HEK293 (cell line): ENCODE measurements at regions not wholly inside any gene's neighbourhood (a gene's known extent, or its start where the extent isn't known, plus 50 kb on each side); places are given as distances from the start of the nearest gene placed in this dataset.

ENCODE experiments used
- CTCF ChIA-PET: fragments of 350-600 bp; formaldehyde crosslinking; extraction: SDS; loops from one replicate; lab custom pipeline; 2021; ENCODE audit warnings: antibody characterized with exemption; lab: Yijun Ruan, JAX
- POLR2A ChIA-PET: fragments of 300-600 bp; formaldehyde crosslinking; extraction: SDS; loops from one replicate; lab custom pipeline; 2020; ENCODE audit warnings: antibody characterized with exemption, inconsistent platforms; lab: Yijun Ruan, JAX
- H3K27ac ChIP-seq: fragments of 200-500 bp; sonication (Bioruptor generic); 2 replicates; pipeline ENCODE4 v1.5.1; 2014; ENCODE audit warnings: low read depth, low read length, control low read depth, inconsistent platforms; ENCODE audit errors: extremely low read depth
- H3K36me3 ChIP-seq, 2 experiments: fragments of 200-500 bp in 1 of 2; sonication (Bioruptor generic) in 1 of 2; 1 replicate in 1 of 2; 2 replicates in 1 of 2; pipeline ENCODE4 v1.5.1; 2014 to 2017; ENCODE audit warnings: inconsistent platforms in 2 of 2, low read length in 2 of 2; ENCODE audit not compliant: control insufficient read depth in 2 of 2, insufficient read depth in 1 of 2
- H3K4me1 ChIP-seq: fragments of 200-500 bp; sonication (Bioruptor generic); 2 replicates; pipeline ENCODE4 v1.5.1; 2014; ENCODE audit warnings: mild to moderate bottlenecking, low read length, inconsistent platforms; ENCODE audit not compliant: control insufficient read depth, insufficient read depth
- H3K4me3 ChIP-seq: 2 replicates; pipeline ENCODE4 v1.5.1; 2011; ENCODE audit warnings: low read depth, mild to moderate bottlenecking, control low read depth, low read length, moderate library complexity
- H3K9me3 ChIP-seq: fragments of 200-500 bp; sonication (Bioruptor generic); 2 replicates; pipeline ENCODE4 v1.5.1; 2014; ENCODE audit warnings: low read depth, low read length, inconsistent platforms; ENCODE audit not compliant: control insufficient read depth, insufficient read depth
- BCL11B ChIP-seq: fragments of 450-650 bp; formaldehyde crosslinking; IDR thresholded peaks from 2 replicates; pipeline ENCODE4 v1.5.1; 2016; ENCODE audit warnings: low read depth, missing biosample characterization, missing genetic modification characterization
- CTCF ChIP-seq: fragments of 450-650 bp; formaldehyde crosslinking; IDR thresholded peaks from 2 replicates; pipeline ENCODE4 v1.5.1; 2016; ENCODE audit warnings: missing biosample characterization, missing genetic modification characterization
- HOXC10 ChIP-seq: sonication (generic); formaldehyde crosslinking; IDR thresholded peaks from 2 replicates; pipeline ENCODE4 v1.8.1; 2023; ENCODE audit warnings: mild to moderate bottlenecking, missing genetic modification reagents
- KLF10 ChIP-seq: fragments of 450-650 bp; IDR thresholded peaks from 2 replicates; pipeline ENCODE4 v1.5.1; 2018; ENCODE audit warnings: missing biosample characterization, mild to moderate bottlenecking, missing genetic modification characterization
- MYNN ChIP-seq: fragments of 450-650 bp; formaldehyde crosslinking; IDR thresholded peaks from 2 replicates; pipeline ENCODE4 v1.5.1; 2016; ENCODE audit warnings: missing biosample characterization, missing genetic modification characterization, borderline replicate concordance
- PBX3 ChIP-seq: sonication (generic); formaldehyde crosslinking; IDR thresholded peaks from 2 replicates; pipeline ENCODE4 v1.8.1; 2022; ENCODE audit warnings: mild to moderate bottlenecking, moderate library complexity, missing genetic modification reagents
- REPIN1 ChIP-seq: fragments of 450-650 bp; formaldehyde crosslinking; IDR thresholded peaks from 2 replicates; pipeline ENCODE4 v1.5.1; 2017; ENCODE audit warnings: missing biosample characterization, missing genetic modification characterization, low read depth
- YY1 ChIP-seq: fragments of 450-650 bp; formaldehyde crosslinking; IDR thresholded peaks from 2 replicates; pipeline ENCODE4 v1.5.1; 2018; ENCODE audit warnings: missing biosample characterization, missing genetic modification characterization
- ZBTB20 ChIP-seq: fragments of 450-650 bp; formaldehyde crosslinking; IDR thresholded peaks from 2 replicates; pipeline ENCODE4 v1.5.1; 2016; ENCODE audit warnings: missing biosample characterization, missing genetic modification characterization
- ZBTB49 ChIP-seq: fragments of 450-650 bp; formaldehyde crosslinking; IDR thresholded peaks from 2 replicates; pipeline ENCODE4 v1.5.1; 2016; ENCODE audit warnings: missing biosample characterization, missing genetic modification characterization, low read depth
- ZBTB7A ChIP-seq: fragments of 450-650 bp; formaldehyde crosslinking; IDR thresholded peaks from 2 replicates; pipeline ENCODE4 v1.5.1; 2016; ENCODE audit warnings: low read depth, missing biosample characterization, missing genetic modification characterization
- ZFHX2 ChIP-seq: fragments of 450-650 bp; formaldehyde crosslinking; conservative IDR thresholded peaks from 2 replicates; pipeline ENCODE4 v1.5.1; 2016; ENCODE audit warnings: missing biosample characterization, missing genetic modification characterization
- ZNF132 ChIP-seq: fragments of 450-650 bp; formaldehyde crosslinking; IDR thresholded peaks from 2 replicates; pipeline ENCODE4 v1.5.1; 2017; ENCODE audit warnings: missing biosample characterization, missing genetic modification characterization, borderline replicate concordance
- ZNF169 ChIP-seq: fragments of 450-650 bp; formaldehyde crosslinking; IDR thresholded peaks from 2 replicates; pipeline ENCODE4 v1.5.1; 2016; ENCODE audit warnings: missing biosample characterization, missing genetic modification characterization
- ZNF248 ChIP-seq: fragments of 450-650 bp; formaldehyde crosslinking; IDR thresholded peaks from 2 replicates; pipeline ENCODE4 v1.5.1; 2017; ENCODE audit warnings: missing biosample characterization, missing genetic modification characterization
- ZNF341 ChIP-seq: fragments of 450-650 bp; formaldehyde crosslinking; IDR thresholded peaks from 2 replicates; pipeline ENCODE4; 2016; ENCODE audit warnings: low read depth, missing biosample characterization, missing genetic modification characterization
- ZNF362 ChIP-seq: fragments of 450-650 bp; formaldehyde crosslinking; IDR thresholded peaks from 2 replicates; pipeline ENCODE4 v1.5.1; 2016; ENCODE audit warnings: missing biosample characterization, missing genetic modification characterization
- ZNF366 ChIP-seq: fragments of 450-650 bp; formaldehyde crosslinking; conservative IDR thresholded peaks from 2 replicates; pipeline ENCODE4 v1.5.1; 2016; ENCODE audit warnings: missing biosample characterization, missing genetic modification characterization
- ZNF391 ChIP-seq: fragments of 450-650 bp; formaldehyde crosslinking; IDR thresholded peaks from 2 replicates; pipeline ENCODE4 v1.5.1; 2016; ENCODE audit warnings: low read depth, missing biosample characterization, missing genetic modification characterization, borderline replicate concordance
- ZNF501 ChIP-seq: fragments of 450-650 bp; formaldehyde crosslinking; IDR thresholded peaks from 2 replicates; pipeline ENCODE4 v1.5.1; 2016; ENCODE audit warnings: missing biosample characterization, missing genetic modification characterization
- ZNF548 ChIP-seq: fragments of 450-650 bp; formaldehyde crosslinking; IDR thresholded peaks from 2 replicates; pipeline ENCODE4 v1.5.1; 2016; ENCODE audit warnings: missing biosample characterization, missing genetic modification characterization
- ZNF560 ChIP-seq: fragments of 450-650 bp; formaldehyde crosslinking; IDR thresholded peaks from 2 replicates; pipeline ENCODE4 v1.5.1; 2017; ENCODE audit warnings: missing biosample characterization, missing genetic modification characterization, borderline replicate concordance
- ZNF596 ChIP-seq: fragments of 450-650 bp; IDR thresholded peaks from 2 replicates; pipeline ENCODE4 v1.5.0; 2018; ENCODE audit warnings: missing biosample characterization, mild to moderate bottlenecking, missing genetic modification characterization, moderate library complexity
- ZNF654 ChIP-seq: fragments of 450-650 bp; formaldehyde crosslinking; IDR thresholded peaks from 2 replicates; pipeline ENCODE4 v1.5.1; 2016; ENCODE audit warnings: low read depth, missing biosample characterization, missing genetic modification characterization
- ZNF658 ChIP-seq: fragments of 450-650 bp; formaldehyde crosslinking; IDR thresholded peaks from 2 replicates; pipeline ENCODE4; 2016; ENCODE audit warnings: missing biosample characterization, missing genetic modification characterization
- ZSCAN16 ChIP-seq: fragments of 450-650 bp; formaldehyde crosslinking; IDR thresholded peaks from 2 replicates; pipeline ENCODE4 v1.5.1; 2016; ENCODE audit warnings: missing biosample characterization, missing genetic modification characterization

- ChIA-PET POLR2A (no interaction called here), CTCF (interaction anchor here (0.6 to 1.0 kb wide), 4 partner anchors 9 to 110 kb away, joined by 4 to 6 read pairs (median 5); no protein-coding TSS in a partner anchor)
- TF ChIP-seq ZSCAN16 (tag by site-specific recombination) (no peak), MYNN (tag by site-specific recombination) (no peak), ZNF248 (no peak), ZNF366 (tag by site-specific recombination) (no peak), ZNF391 (tag by site-specific recombination) (no peak), ZNF362 (no peak), ZBTB49 (tag by site-specific recombination) (no peak), ZNF169 (tag by site-specific recombination) (no peak), BCL11B (tag by site-specific recombination) (no peak), HOXC10 (CRISPR knock-in tag) (no peak), YY1 (tag by site-specific recombination) (no peak)
- no peaks in the 10 kb centered on the region for H3K36me3 ChIP-seq
- H3K27ac ChIP-seq, result no peak overlapping the region
- no peaks in the 10 kb centered on the region for H3K4me1 ChIP-seq
- no peaks in the 10 kb centered on the region for H3K9me3 ChIP-seq
- no peak overlapping the region for H3K4me3 ChIP-seq
These were observed 137.9 kb upstream of the BASP1 start for GRCh38 chr5:17079562-17079961.

GRCh38 chr5:17080361-17080760 is 137.1 kb upstream of the BASP1 start:
- CTCF ChIA-PET, result interaction anchor here (0.6 to 0.9 kb wide), 4 partner anchors 16 to 110 kb away, joined by 3 to 6 read pairs (median 4); no protein-coding TSS in a partner anchor
- H3K27ac ChIP-seq, result no peak overlapping the region
- no peaks in the 10 kb centered on the region for H3K9me3 ChIP-seq
- TF ChIP-seq ZBTB7A (tag by site-specific recombination) (no peak), ZNF341 (tag by site-specific recombination) (no peak), ZNF132 (tag by site-specific recombination) (no peak), ZNF548 (no peak), ZNF658 (tag by site-specific recombination) (no peak), KLF10 (tag by site-specific recombination) (no peak), ZNF654 (tag by site-specific recombination) (no peak), CTCF (no peak), ZBTB20 (tag by site-specific recombination) (no peak), ZNF501 (tag by site-specific recombination) (no peak), ZNF560 (tag by site-specific recombination) (no peak), REPIN1 (tag by site-specific recombination) (no peak), ZFHX2 (no peak), PBX3 (CRISPR knock-in tag) (no peak), ZNF596 (tag by site-specific recombination) (no peak)
- H3K4me1 ChIP-seq, result no peaks in the 10 kb centered on the region
- POLR2A ChIA-PET, result no interaction called here
- H3K4me3 ChIP-seq, result no peak overlapping the region
- no peaks in the 10 kb centered on the region for H3K36me3 ChIP-seq
